Gastrocnemius medialis (tissue), 4 donors: ENCODE measurements at regions not wholly inside any gene's neighbourhood (a gene's known extent, or its start where the extent isn't known, plus 50 kb on each side); places are given as distances from the start of the nearest gene placed in this dataset.

ENCODE experiments used
- POLR2A ChIP-seq, 2 donors: fragments of 450-650 bp; IDR thresholded peaks; one replicate each; pipeline ENCODE4 v1.6.1; 2017; ENCODE audit warnings: antibody characterized with exemption in 2 of 2, mild to moderate bottlenecking in 2 of 2, moderate library complexity in 2 of 2
- TF ChIP-seq, protein P1 (sequence below), 5 experiments: fragments of 450-650 bp in 3 of 5; fragments of 200-600 bp in 2 of 5; sonication (generic) in 2 of 5; IDR thresholded peaks in 4 of 5; conservative IDR thresholded peaks in 1 of 5; 1 replicate in 4 of 5; 2 replicates in 1 of 5; pipeline ENCODE4 v1.5.1; 2016 to 2019; ENCODE audit warnings: antibody characterized with exemption in 5 of 5, mild to moderate bottlenecking in 3 of 5, moderate library complexity in 3 of 5

DNA sequence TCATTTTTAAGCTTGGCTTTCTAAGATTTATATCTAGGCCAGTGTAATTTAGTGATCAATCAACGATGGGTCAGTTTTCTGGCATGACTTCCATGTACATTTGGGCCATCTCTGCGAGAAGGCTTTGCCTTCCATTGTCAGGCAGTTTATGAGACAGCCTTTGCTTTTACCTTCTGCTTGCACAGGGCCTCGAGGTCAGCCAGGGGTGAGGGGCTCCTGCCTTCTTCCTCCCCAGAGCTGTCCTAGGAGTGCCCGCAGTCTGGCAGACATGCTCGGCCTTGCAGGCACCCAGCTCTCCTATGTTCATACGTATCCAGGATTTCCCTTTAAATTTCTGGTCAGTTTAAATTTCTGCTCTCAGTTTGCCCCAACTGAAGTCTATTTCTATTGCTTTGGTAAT lies 367.2 kb downstream of the SMOC2 start:
- TF ChIP-seq, protein P1, sequence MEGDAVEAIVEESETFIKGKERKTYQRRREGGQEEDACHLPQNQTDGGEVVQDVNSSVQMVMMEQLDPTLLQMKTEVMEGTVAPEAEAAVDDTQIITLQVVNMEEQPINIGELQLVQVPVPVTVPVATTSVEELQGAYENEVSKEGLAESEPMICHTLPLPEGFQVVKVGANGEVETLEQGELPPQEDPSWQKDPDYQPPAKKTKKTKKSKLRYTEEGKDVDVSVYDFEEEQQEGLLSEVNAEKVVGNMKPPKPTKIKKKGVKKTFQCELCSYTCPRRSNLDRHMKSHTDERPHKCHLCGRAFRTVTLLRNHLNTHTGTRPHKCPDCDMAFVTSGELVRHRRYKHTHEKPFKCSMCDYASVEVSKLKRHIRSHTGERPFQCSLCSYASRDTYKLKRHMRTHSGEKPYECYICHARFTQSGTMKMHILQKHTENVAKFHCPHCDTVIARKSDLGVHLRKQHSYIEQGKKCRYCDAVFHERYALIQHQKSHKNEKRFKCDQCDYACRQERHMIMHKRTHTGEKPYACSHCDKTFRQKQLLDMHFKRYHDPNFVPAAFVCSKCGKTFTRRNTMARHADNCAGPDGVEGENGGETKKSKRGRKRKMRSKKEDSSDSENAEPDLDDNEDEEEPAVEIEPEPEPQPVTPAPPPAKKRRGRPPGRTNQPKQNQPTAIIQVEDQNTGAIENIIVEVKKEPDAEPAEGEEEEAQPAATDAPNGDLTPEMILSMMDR (IDR thresholded peaks at IDR 0.05 in 4 of 5, conservative IDR thresholded peaks at IDR 0.05 in 1 of 5): no peak
- TF ChIP-seq POLR2A (IDR thresholded peaks at IDR 0.05): no peak
